Endothelial cell of umbilical vein (primary cell): ENCODE measurements at regions not wholly inside any gene's neighbourhood (a gene's known extent, or its start where the extent isn't known, plus 50 kb on each side); places are given as distances from the start of the nearest gene placed in this dataset.
"Not testable (repeated sequence)": the region's sequence is repeated elsewhere in the genome, so short reads cannot be mapped to it uniquely, and the experiment has no call there.

Experiments used
- BruUV-seq: library from RNA; stranded (reverse); fragments of 400-500 nt; replicated peaks from 2 replicates; lab custom pipeline; 2021; lab: Mats Ljungman, UMichigan
- CTCF ChIA-PET: fragments of 300-600, 350-600 bp; sonication (Branson Sonifier 250); formaldehyde crosslinking; loops from one replicate; lab custom pipeline; 2021; ENCODE audit warnings: antibody characterized with exemption, inconsistent platforms; lab: Charles Lee
- POLR2A ChIA-PET: fragments of 300-600, 350-600 bp; sonication (Branson Sonifier 250); formaldehyde crosslinking; loops from one replicate; lab custom pipeline; 2021; ENCODE audit warnings: antibody characterized with exemption, inconsistent platforms; lab: Charles Lee
- DNase-seq: peaks from one replicate; pipeline ENCODE4 v3.0.0-alpha.2; 2011; ENCODE audit warnings: low read depth, low spot score
- FAIRE-seq: peaks from 2 replicates; lab custom pipeline; 2011; peaks lifted over from hg19 to GRCh38; lab: Jason Lieb, UNC
- H2AFZ ChIP-seq: 2 replicates; pipeline ENCODE4 v1.6.0; 2012; ENCODE audit warnings: low read depth, low read length, control low read depth, inconsistent platforms
- H3K27ac ChIP-seq: 2 replicates; pipeline ENCODE4 v1.5.1; 2011; ENCODE audit warnings: low read depth, mild to moderate bottlenecking, control low read depth, low read length, moderate library complexity; ENCODE audit not compliant: insufficient read depth
- H3K27me3 ChIP-seq, 2 experiments: 2 replicates each; pipeline versions ENCODE4 v1.6.0 to v1.6.1; 2011; ENCODE audit warnings: low read length in 2 of 2, mixed read lengths in 1 of 2; ENCODE audit not compliant: control insufficient read depth in 2 of 2, insufficient read depth in 2 of 2
- H3K36me3 ChIP-seq, 2 experiments: 2 replicates in 1 of 2; 3 replicates in 1 of 2; pipeline ENCODE4 v1.5.1; 2011; ENCODE audit warnings: low read length in 2 of 2, mild to moderate bottlenecking in 1 of 2, moderate library complexity in 1 of 2; ENCODE audit not compliant: control insufficient read depth in 2 of 2, insufficient read depth in 2 of 2; ENCODE audit errors: extremely low read depth in 1 of 2
- H3K4me1 ChIP-seq: 3 replicates; pipeline ENCODE4 v1.5.1; 2011; ENCODE audit warnings: mild to moderate bottlenecking, low read length; ENCODE audit not compliant: control insufficient read depth, insufficient read depth; ENCODE audit errors: extremely low read depth
- H3K4me2 ChIP-seq: 2 replicates; pipeline ENCODE4 v1.6.1; 2011; ENCODE audit warnings: low read length, control low read depth, mixed read lengths; ENCODE audit not compliant: insufficient read depth
- H3K4me3 ChIP-seq, 3 experiments: fragments of 200-600 bp in 1 of 3; sonication (generic), shearing (Covaris generic) in 1 of 3; replicated peaks in 1 of 3; 2 replicates each; pipeline ENCODE4 v1.5.1; 2011 to 2016; ENCODE audit warnings: control low read depth in 3 of 3, low read length in 3 of 3, mild to moderate bottlenecking in 2 of 3, inconsistent platforms in 1 of 3, low read depth in 1 of 3, moderate library complexity in 1 of 3; ENCODE audit not compliant: insufficient read depth in 1 of 3
- H3K79me2 ChIP-seq: 2 replicates; pipeline ENCODE4 v1.6.0; 2012; ENCODE audit warnings: low read length, inconsistent platforms; ENCODE audit not compliant: control insufficient read depth, insufficient read depth
- H3K9ac ChIP-seq: replicated peaks from 2 replicates; pipeline ENCODE3; 2011; ENCODE audit warnings: low read length, control low read depth; ENCODE audit not compliant: insufficient read depth; ENCODE audit errors: extremely low read depth
- H3K9me1 ChIP-seq: replicated peaks from 3 replicates; pipeline ENCODE4 v1.6.0; 2011; ENCODE audit warnings: mild to moderate bottlenecking, low read length; ENCODE audit not compliant: control insufficient read depth, insufficient read depth; ENCODE audit errors: extremely low read depth
- H3K9me3 ChIP-seq: replicated peaks from 2 replicates; pipeline ENCODE4 v1.5.1; 2012; ENCODE audit warnings: low read length, inconsistent platforms; ENCODE audit not compliant: control insufficient read depth, insufficient read depth
- H4K20me1 ChIP-seq: replicated peaks from 2 replicates; pipeline ENCODE3; 2011; ENCODE audit warnings: mild to moderate bottlenecking, low read length; ENCODE audit not compliant: control insufficient read depth, insufficient read depth; ENCODE audit errors: extremely low read depth
- FOS ChIP-seq: IDR thresholded peaks from 2 replicates; pipeline ENCODE4 v1.6.1; 2011; ENCODE audit warnings: mild to moderate bottlenecking, low read length, moderate library complexity, borderline replicate concordance; ENCODE audit not compliant: insufficient read depth
- GATA2 ChIP-seq: IDR thresholded peaks from 2 replicates; pipeline ENCODE4 v1.7.0; 2011; ENCODE audit warnings: low read depth, mild to moderate bottlenecking, moderate library complexity, mixed read lengths, low read length; ENCODE audit not compliant: insufficient read length, insufficient read depth
- JUN ChIP-seq: IDR thresholded peaks from 2 replicates; pipeline ENCODE4 v1.6.1; 2011; ENCODE audit warnings: borderline replicate concordance, low read depth; ENCODE audit not compliant: insufficient read length, insufficient read depth
- POLR2A ChIP-seq: IDR thresholded peaks from 2 replicates; pipeline ENCODE4 v1.6.1; 2012; ENCODE audit warnings: low read depth, mild to moderate bottlenecking, control low read depth, low read length
- POLR2AphosphoS5 ChIP-seq: IDR thresholded peaks from 2 replicates; pipeline ENCODE4 v1.6.1; 2012; ENCODE audit warnings: low read depth, mild to moderate bottlenecking, control low read depth, low read length, moderate library complexity; ENCODE audit not compliant: insufficient read depth
- dilution Hi-C: fragments of 300-500 bp; cut with MboI; formaldehyde crosslinking; loops from one replicate; pipeline ENCODE4 v1.15.0; 2019; ENCODE audit warnings: low sequenced_read_pairs; ENCODE audit not compliant: extremely low pct_ligation_motif_present
- intact Hi-C: fragments of 100-400 bp; cut with micrococcal nuclease; formaldehyde crosslinking; loops from one replicate; pipeline ENCODE4 v1.10.0; 2022
- TF ChIP-seq, protein P1 (sequence below): IDR thresholded peaks from 2 replicates; pipeline ENCODE4 v1.6.1; 2011; ENCODE audit not compliant: insufficient read depth, insufficient read length
- TF ChIP-seq, protein P2 (sequence below), 2 donors: IDR thresholded peaks; 1 replicate in 1 of 2; 2 replicates in 1 of 2; pipeline ENCODE4 v1.5.1; 2011; ENCODE audit warnings: low read length in 2 of 2, mild to moderate bottlenecking in 2 of 2, moderate library complexity in 2 of 2, control low read depth in 1 of 2, inconsistent platforms in 1 of 2, low read depth in 1 of 2; ENCODE audit not compliant: insufficient read depth in 1 of 2; ENCODE audit errors: extremely low read depth in 1 of 2

DNA sequence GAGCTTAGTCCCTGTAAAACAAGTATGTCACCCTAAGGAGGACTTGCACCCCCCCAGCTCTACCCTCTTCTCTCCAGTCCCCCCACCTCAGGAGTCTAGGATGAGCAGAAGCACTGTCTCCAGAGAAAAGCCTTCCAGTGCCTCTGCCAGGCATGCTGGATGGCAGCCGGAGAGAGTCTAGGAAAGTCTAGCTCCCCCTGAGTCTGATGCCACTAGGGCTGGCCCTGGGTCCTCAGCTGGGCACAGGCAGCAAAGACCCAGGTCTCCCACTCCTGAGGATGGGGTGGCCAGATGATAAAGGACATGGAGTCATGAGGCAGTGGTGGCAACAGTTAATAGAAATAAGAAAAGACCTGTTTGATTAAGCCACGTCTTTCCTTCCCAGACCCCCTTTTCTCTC, 225.6 kb downstream of the CYP26B1 start:
- Histone ChIP-seq H3K4me2 (no peak overlapping the region), H2AFZ (no peak overlapping the region), H3K36me3 (no peaks in the 10 kb centered on the region), H3K79me2 (no peaks in the 10 kb centered on the region), H3K27ac (no peak overlapping the region), H3K9ac (no peak overlapping the region), H3K4me3 (no peak overlapping the region), H4K20me1 (no peaks in the 10 kb centered on the region), H3K9me1 (no peaks in the 10 kb centered on the region), H3K27me3 (peaks cover 4 to 13% of the 10 kb centered on the region in 2 experiments), H3K4me1 (no peaks in the 10 kb centered on the region), H3K9me3 (no peaks in the 10 kb centered on the region)
- dilution Hi-C loops = no loop called here
- CTCF ChIA-PET = interaction anchor here (1.0 to 7.6 kb wide), 9 partner anchors 14 to 684 kb away, joined by 3 to 174 read pairs (median 39); partner anchors contain the start of gene CYP26B1
- no TSS peak for BruUV-seq
- no peak for TF ChIP-seq POLR2A
- TF ChIP-seq FOS = no peak
- TF ChIP-seq POLR2AphosphoS5 = no peak
- no peak for TF ChIP-seq GATA2
- TF ChIP-seq, protein P1, sequence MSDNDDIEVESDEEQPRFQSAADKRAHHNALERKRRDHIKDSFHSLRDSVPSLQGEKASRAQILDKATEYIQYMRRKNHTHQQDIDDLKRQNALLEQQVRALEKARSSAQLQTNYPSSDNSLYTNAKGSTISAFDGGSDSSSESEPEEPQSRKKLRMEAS = no peak
- no peak for TF ChIP-seq JUN
- TF ChIP-seq, protein P2, sequence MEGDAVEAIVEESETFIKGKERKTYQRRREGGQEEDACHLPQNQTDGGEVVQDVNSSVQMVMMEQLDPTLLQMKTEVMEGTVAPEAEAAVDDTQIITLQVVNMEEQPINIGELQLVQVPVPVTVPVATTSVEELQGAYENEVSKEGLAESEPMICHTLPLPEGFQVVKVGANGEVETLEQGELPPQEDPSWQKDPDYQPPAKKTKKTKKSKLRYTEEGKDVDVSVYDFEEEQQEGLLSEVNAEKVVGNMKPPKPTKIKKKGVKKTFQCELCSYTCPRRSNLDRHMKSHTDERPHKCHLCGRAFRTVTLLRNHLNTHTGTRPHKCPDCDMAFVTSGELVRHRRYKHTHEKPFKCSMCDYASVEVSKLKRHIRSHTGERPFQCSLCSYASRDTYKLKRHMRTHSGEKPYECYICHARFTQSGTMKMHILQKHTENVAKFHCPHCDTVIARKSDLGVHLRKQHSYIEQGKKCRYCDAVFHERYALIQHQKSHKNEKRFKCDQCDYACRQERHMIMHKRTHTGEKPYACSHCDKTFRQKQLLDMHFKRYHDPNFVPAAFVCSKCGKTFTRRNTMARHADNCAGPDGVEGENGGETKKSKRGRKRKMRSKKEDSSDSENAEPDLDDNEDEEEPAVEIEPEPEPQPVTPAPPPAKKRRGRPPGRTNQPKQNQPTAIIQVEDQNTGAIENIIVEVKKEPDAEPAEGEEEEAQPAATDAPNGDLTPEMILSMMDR (IDR thresholded peaks at IDR 0.05; ENCODE audit: extremely low read depth in 1 of 2, insufficient read depth in 1 of 2, low read depth in 1 of 2, low read length in 2 of 2) = no peak
- intact Hi-C loops = no loop called here
- DNase-seq (no peak), FAIRE-seq (no peak)
- POLR2A ChIA-PET = no interaction called here

DNA sequence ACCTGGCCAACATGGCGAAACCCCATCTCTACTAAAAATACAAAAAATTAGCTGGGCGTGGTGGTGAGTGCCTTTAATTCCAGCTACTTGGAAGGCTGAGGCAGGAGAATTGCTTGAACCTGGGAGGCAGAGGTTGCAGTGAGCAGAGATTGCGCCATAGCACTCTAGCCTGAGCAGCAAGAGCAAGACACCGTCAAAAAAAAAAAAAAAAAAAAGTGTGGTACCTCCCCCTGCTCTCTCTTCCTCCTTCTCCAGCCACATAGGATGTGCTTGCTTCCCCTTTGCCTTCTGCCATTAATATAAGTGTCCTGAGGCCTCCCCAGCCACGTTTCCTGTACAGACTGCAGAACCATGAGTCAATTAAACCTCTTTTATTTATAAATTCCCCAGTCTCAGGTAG, 226.8 kb downstream of the CYP26B1 start:
- BruUV-seq, H3K4me2 ChIP-seq, dilution Hi-C loops, POLR2A ChIA-PET, H3K79me2 ChIP-seq, intact Hi-C loops, DNase-seq, H3K4me1 ChIP-seq, H3K4me3 ChIP-seq, H2AFZ ChIP-seq, H4K20me1 ChIP-seq, H3K36me3 ChIP-seq, H3K27ac ChIP-seq, H3K9me1 ChIP-seq, H3K9me3 ChIP-seq, H3K9ac ChIP-seq, FAIRE-seq: not testable (repeated sequence)
- CTCF ChIA-PET = interaction anchor here (1.5 to 7.6 kb wide), 3 partner anchors 19 to 660 kb away, joined by 3 to 174 read pairs (median 158); partner anchors contain the start of gene CYP26B1
- H3K27me3 ChIP-seq = peaks cover 4 to 18% of the 10 kb centered on the region in 2 experiments
